ENCODE measurements at regions not wholly inside any gene's neighbourhood (a gene's known extent, or its start where the extent isn't known, plus 50 kb on each side); places are given as distances from the start of the nearest gene placed in this dataset.

- DNase-seq: no peak
- Histone ChIP-seq H3K9me3 (no peaks in the 10 kb centered on the region), H3K4me3 (no peak overlapping the region), H3K36me3 (no peaks in the 10 kb centered on the region), H3K27ac (no peak overlapping the region), H3K27me3 (no peaks in the 10 kb centered on the region), H3K4me1 (peaks cover 0 to 11% (median 4%) of the 10 kb centered on the region in 4 donors)
- TF ChIP-seq EP300 (IDR thresholded peaks at IDR 0.05; ENCODE audit: low read depth): no peak
- no peak for TF ChIP-seq POLR2A (IDR thresholded peaks at IDR 0.05)
- TF ChIP-seq CTCF (IDR thresholded peaks at IDR 0.05): no peak
- no peak for TF ChIP-seq POLR2AphosphoS5 (IDR thresholded peaks at IDR 0.05)
- in situ Hi-C loops (cut with MboI; ENCODE audit: low pct_ligation_motif_present in 1 of 4, low pct_unique_long_range_greater_than_20kb in 1 of 4, low sequenced_read_pairs in 3 of 4) (no loop called here), intact Hi-C loops (cut with DNase I; ENCODE audit: low total_unique reads) (no loop called here)
- 88 to 100% methylated on average over 2 of the region's 2 CpGs for WGBS, 2 donors (ENCODE audit: low coverage in 1 of 2)
Measured at GRCh38 chr5:125398466-125398865, 652.0 kb upstream of the ZNF608 start.

- intact Hi-C loops (cut with DNase I; ENCODE audit: low total_unique reads) (no loop called here), in situ Hi-C loops (cut with MboI; ENCODE audit: low pct_ligation_motif_present in 1 of 4, low pct_unique_long_range_greater_than_20kb in 1 of 4, low sequenced_read_pairs in 3 of 4) (no loop called here)
- H3K27me3 ChIP-seq: no peaks in the 10 kb centered on the region
- DNase-seq: no peak
- TF ChIP-seq CTCF (IDR thresholded peaks at IDR 0.05) (no peak), EP300 (IDR thresholded peaks at IDR 0.05; ENCODE audit: low read depth) (no peak), POLR2A (IDR thresholded peaks at IDR 0.05) (no peak), POLR2AphosphoS5 (IDR thresholded peaks at IDR 0.05) (no peak)
- H3K36me3 ChIP-seq: no peaks in the 10 kb centered on the region
- 87 to 94% methylated on average over 3 of the region's 3 CpGs for WGBS, 2 donors (ENCODE audit: low coverage in 1 of 2)
- H3K4me3 ChIP-seq: no peak overlapping the region
- peaks cover 0 to 11% (median 4%) of the 10 kb centered on the region in 4 donors for H3K4me1 ChIP-seq
- no peak overlapping the region for H3K27ac ChIP-seq
- no peaks in the 10 kb centered on the region for H3K9me3 ChIP-seq
Measured at GRCh38 chr5:125399885-125400284, 653.4 kb upstream of the ZNF608 start.

- peaks cover 0 to 11% (median 4%) of the 10 kb centered on the region in 4 donors for H3K4me1 ChIP-seq
- TF ChIP-seq POLR2AphosphoS5 (IDR thresholded peaks at IDR 0.05): peak in 2 of 3 donors; percentile 12 to 20
- TF ChIP-seq POLR2A (IDR thresholded peaks at IDR 0.05): no peak
- no peak for TF ChIP-seq EP300 (IDR thresholded peaks at IDR 0.05; ENCODE audit: low read depth)
- DNase-seq: no peak
- intact Hi-C loops (cut with DNase I; ENCODE audit: low total_unique reads) (no loop called here), in situ Hi-C loops (cut with MboI; ENCODE audit: low pct_ligation_motif_present in 1 of 4, low pct_unique_long_range_greater_than_20kb in 1 of 4, low sequenced_read_pairs in 3 of 4) (no loop called here)
- H3K36me3 ChIP-seq: no peaks in the 10 kb centered on the region
- no peak overlapping the region for H3K27ac ChIP-seq
- H3K4me3 ChIP-seq: no peak overlapping the region
- WGBS, 2 donors (ENCODE audit: low coverage in 1 of 2): 41 to 74% methylated on average over 5 of the region's 5 CpGs
- H3K9me3 ChIP-seq: no peaks in the 10 kb centered on the region
- H3K27me3 ChIP-seq: no peaks in the 10 kb centered on the region
Measured at GRCh38 chr5:125401724-125402622, 655.5 kb upstream of the ZNF608 start.

GRCh38 chr5:125402787-125403186 lies 656.3 kb upstream of the ZNF608 start:
- H3K27me3 ChIP-seq: no peaks in the 10 kb centered on the region
- in situ Hi-C loops (cut with MboI; ENCODE audit: low pct_ligation_motif_present in 1 of 4, low pct_unique_long_range_greater_than_20kb in 1 of 4, low sequenced_read_pairs in 3 of 4): no loop called here
- H3K4me3 ChIP-seq: no peak overlapping the region
- no peaks in the 10 kb centered on the region for H3K36me3 ChIP-seq
- intact Hi-C loops (cut with DNase I; ENCODE audit: low total_unique reads): no loop called here
- no peak overlapping the region for H3K27ac ChIP-seq
- H3K4me1 ChIP-seq: peaks cover 0 to 11% (median 4%) of the 10 kb centered on the region in 4 donors
- 34 to 49% methylated on average over 3 to 4 of the region's 4 CpGs for WGBS, 2 donors (ENCODE audit: low coverage in 1 of 2)
- no peaks in the 10 kb centered on the region for H3K9me3 ChIP-seq
- DNase-seq: no peak
- TF ChIP-seq EP300 (IDR thresholded peaks at IDR 0.05; ENCODE audit: low read depth): no peak
- TF ChIP-seq POLR2A (IDR thresholded peaks at IDR 0.05): no peak
- TF ChIP-seq CTCF (IDR thresholded peaks at IDR 0.05): no peak
- TF ChIP-seq POLR2AphosphoS5 (IDR thresholded peaks at IDR 0.05): no peak
